NCI-H1694 treated with DMSO at 0.1 percent for 48 hours (cell line): ENCODE measurements at regions not wholly inside any gene's neighbourhood (a gene's known extent, or its start where the extent isn't known, plus 50 kb on each side); places are given as distances from the start of the nearest gene placed in this dataset.

Experiments
- DNase-seq: peaks from one replicate; lab custom pipeline; 2025; lab: John Stamatoyannopoulos, UW

- DNase-seq, result no peak
Observed at GRCh38 chr18:55120896-55121295, 161.6 kb upstream of the CCDC68 start.

- DNase-seq, result no peak
Observed at GRCh38 chr18:55119434-55119833, 160.2 kb upstream of the CCDC68 start.

GRCh38 chr18:55119016-55119415, 159.8 kb upstream of the CCDC68 start:
- no peak for DNase-seq

DNA sequence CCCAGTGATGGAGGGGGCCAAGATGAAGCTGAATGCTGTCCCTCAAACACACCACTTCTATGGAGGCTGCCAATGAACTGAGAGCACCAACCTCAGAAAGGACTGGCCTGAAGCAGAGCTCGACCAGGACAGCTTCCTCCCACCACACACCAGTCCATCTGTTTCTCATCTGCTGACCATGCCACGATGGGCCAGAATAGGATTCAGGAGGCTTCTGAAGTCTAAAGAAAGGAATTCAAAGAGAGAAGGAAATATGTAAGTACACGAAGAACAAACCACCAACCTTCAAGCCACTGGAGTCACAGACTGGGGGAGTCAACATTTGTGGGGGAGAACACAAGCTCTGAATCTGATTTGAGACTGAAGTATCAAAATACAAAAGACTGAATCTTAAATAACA, 157.6 kb upstream of the CCDC68 start:
- DNase-seq, result no peak

- DNase-seq, result no peak
Observed at GRCh38 chr18:55115606-55116005, 156.3 kb upstream of the CCDC68 start.

DNA sequence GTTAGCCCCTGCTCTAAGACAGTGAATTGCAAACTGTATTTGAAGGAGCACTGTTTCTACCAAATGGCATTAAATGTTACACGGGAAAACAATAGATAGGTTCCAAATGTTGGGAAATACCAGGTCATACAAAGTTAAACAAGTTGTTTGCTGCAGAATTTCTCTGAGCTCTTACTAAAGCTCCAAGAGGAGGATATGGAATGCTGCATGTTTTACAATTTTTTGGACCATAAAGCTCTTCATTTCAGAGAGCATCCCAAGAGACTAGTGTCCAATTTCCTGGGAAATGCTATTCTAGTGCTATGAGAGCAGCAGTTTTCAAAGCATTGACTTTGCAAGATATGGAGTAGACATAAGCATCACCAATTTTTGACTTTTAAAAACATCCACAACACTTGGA, 155.6 kb upstream of the CCDC68 start:
- DNase-seq, result no peak

- DNase-seq, result no peak
Observed at GRCh38 chr18:55113800-55114199, 154.5 kb upstream of the CCDC68 start.

- no peak for DNase-seq
Observed at GRCh38 chr18:55111271-55111670, 152.0 kb upstream of the CCDC68 start.

- DNase-seq, result no peak
Observed at GRCh38 chr18:55110436-55110835, 151.2 kb upstream of the CCDC68 start.

DNA sequence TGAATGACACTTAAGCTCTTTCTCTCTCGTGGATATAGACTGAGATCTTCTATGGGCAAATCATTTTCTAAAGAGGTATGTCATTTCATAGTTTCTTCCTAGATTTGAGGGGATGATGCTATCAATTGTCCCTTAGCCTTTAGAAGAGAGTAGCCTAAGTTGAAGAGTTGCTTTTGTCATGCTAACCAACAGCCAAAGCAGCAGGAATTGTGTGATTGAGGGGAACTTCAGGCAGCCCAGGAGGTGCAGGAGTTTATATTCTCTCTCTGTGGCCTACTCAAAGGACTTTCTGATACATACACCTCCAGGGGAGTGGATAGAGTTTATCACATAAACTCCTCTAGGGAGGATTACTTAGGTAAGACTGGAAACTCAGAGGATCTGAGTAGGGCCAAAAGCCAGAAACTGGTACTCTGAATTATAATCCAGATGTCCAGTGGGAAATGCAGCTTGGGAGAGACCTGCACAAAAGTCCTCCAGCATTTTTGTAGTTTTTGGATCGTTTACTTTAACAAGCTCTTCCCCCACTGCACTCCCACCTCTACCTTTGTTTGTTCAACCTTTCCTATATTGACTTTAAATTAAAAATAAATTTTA, 150.7 kb upstream of the CCDC68 start:
- no peak for DNase-seq

GRCh38 chr18:55106906-55107305, 147.6 kb upstream of the CCDC68 start:
- DNase-seq, result no peak

GRCh38 chr18:55106466-55106865, 147.2 kb upstream of the CCDC68 start:
- no peak for DNase-seq

GRCh38 chr18:55105873-55106272, 146.6 kb upstream of the CCDC68 start:
- DNase-seq, result no peak

GRCh38 chr18:55102958-55103456, 143.7 kb upstream of the CCDC68 start:
- no peak for DNase-seq

DNA sequence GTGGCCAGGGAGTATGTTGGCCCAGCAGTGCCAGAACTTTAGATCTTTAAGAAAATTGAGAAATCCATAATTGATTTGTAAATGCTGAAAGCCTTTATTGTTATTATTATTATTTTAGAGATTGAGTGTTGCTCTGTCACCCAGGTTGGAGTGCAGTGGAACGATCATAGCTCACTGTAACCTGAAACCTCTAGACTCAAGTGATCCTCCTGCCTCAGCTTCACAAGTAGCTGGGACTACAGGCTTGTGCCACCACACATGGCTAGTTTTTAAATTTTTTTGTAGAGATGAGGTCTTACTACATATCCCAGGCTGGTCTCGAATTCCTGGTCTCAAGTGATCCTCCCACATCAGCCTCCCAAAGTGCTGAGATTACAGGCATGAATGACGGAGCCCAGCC, 143.2 kb upstream of the CCDC68 start:
- no peak for DNase-seq

GRCh38 chr18:55101458-55101824, 142.2 kb upstream of the CCDC68 start:
- DNase-seq, result no peak

DNA sequence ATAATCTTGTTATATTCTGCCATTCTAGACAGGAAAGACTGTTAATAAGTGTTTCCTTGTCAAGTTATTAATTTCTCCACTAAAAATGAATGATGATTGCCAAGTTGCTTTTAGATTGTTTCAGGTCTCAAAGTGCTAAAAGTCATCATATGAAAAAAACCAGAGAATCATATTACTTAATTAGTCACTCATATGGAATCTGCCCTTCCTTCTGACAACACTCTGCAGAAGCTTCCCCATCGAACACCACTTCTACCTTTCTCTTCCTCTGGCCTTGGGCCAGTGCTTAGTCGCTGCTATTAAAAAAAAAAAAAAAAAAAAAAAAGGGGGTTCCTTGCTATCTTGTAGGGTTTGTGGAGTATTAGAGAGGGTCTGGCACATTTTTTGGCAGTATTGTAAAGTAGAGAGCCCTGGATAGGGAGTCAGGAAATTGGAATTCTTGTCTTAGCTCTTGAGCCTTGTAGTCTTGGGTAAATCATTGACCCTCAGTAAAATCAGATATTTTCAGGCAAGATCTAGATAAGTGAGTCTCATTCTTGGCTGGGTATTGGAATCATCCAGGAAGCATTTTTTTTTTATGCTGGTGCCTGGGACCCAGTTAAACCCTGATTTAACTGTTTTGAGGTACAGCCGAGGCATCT, 141.7 kb upstream of the CCDC68 start:
- DNase-seq, result no peak

DNA sequence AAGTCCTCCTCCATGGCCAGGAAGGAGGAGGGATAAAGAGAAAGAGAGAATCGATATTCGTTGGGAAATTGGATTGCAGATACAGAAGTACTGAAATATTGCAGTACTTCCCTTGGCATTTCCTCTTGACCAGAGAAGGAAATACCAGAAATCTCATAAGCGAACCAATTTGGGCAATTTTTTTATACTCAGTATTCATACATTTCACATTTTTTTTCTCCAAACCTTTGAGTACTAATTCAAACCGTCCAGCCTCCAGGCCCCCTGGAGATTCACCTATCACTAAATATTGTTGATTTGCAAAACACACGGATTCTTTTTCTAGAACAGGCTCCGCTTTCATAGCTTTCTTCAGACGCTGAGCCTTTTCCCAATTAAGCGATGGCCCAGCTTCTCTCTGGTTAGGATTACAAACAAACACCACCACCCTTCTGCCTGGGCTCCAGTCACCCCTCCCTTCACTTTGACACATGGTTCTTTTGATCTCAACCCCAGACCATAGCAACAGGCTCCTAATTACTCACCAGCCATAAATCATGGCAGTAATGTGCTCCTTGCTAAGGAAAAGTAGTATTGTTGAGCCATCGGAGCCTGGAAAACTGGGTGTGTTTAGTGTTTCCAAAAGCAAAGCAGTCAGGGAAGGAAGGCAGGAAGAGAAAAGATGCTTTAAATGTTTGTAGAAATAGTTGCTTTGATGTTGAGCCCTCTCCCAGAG, 138.4 kb upstream of the CCDC68 start:
- DNase-seq, result no peak

- peak; percentile 7 for DNase-seq
Observed at GRCh38 chr18:55096263-55096951, 137.1 kb upstream of the CCDC68 start.

DNA sequence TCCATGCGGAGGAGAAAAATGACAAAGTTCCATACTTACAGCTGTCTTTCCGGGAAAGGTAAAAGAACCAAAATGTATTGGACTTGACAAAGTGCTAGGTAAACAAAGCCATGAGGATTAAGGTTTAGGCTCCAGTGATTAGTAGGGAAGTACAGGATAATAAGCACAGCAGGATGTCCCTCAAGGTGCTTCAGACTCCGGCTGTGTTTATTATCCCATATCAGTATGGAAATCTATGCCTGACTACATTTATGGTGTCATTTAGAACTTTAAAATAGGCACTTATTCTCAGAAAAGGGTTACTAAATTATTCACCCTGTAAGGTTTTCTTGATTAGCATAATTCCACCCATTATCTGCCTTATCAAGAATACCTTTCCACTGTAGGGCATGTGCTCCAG, 136.3 kb upstream of the CCDC68 start:
- DNase-seq, result no peak

DNA sequence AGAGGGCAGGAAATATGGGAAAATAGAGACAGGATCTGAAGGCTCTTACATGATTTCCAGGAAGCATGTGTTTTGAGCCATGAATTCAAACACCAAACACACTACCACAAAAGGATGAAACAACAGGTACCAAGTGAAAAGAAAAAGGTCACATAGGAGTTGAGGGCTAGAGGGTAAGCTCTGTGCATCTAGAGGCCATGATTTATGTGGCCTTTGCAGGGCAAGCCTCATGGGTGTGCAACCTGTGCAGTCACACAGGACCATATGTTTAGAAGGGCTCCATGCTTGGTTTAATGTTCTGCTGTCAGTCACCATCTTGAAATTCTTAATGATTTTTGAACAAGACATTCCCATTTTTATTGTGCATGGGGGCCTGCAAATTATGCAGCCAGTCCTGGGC, 134.5 kb upstream of the CCDC68 start:
- DNase-seq, result no peak

DNA sequence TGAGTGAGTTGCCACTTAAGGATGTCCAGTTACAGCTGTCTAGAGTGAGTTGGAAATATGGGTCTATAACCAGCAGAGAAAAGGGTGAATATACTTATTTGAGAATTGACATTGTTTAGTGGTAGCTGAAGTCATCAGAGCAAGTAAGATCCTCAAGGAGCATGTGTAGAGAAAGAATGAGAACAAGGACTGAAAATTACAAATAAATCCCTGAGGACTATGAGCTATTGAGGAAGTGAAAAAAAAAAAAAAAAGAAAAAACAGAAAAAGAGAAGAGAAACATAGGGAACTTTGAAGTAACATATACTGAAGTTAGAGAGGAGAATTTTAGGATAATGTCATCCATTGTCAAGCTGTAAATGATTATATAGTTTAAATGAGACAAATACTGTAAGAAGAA, 134.0 kb upstream of the CCDC68 start:
- DNase-seq, result no peak

GRCh38 chr18:55092166-55092565, 132.9 kb upstream of the CCDC68 start:
- no peak for DNase-seq
